ENCODE measurements at regions not wholly inside any gene's neighbourhood (a gene's known extent, or its start where the extent isn't known, plus 50 kb on each side); places are given as distances from the start of the nearest gene placed in this dataset.
A peak's percentile ranks its signal among the peaks of the same experiment; 100 is the strongest.

DNA sequence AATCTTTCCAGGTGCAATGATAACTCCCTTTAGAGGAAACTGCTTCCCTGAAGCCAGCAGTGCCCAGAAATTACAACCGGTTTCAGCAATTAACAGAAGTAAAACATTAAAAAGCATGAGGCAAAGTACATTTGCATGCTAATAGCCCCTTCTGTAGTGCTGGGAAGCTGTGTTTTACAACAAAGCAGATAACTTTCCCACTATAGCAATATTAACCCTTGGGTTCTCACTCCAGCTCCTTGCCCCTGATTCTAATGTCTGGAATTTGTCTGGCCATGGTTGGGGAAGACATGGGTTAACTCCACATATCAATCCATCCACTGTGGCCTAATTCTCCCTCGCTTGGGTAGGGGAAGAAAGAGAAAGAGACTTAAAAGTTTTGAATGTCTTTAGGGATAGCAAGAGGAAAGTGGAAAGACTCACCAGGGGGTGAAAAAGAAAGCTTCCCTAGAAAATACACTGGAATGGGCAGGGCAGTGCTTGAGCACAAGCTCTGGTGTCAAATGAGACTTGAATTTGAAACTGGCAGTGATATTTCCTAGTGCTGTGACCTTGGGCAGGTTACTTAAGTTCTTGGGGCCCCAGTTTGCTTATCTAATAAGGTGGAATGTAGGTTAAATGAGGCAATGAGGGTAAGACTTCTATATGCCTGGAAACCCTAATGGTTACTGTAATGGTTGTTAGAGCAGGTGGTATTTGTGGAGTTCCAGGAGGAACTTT is 102.0 kb downstream of the SOX9 start:
- H3K27ac ChIP-seq = peak overlapping the region; percentile 57
- no peaks in the 10 kb centered on the region for H3K27me3 ChIP-seq
- H3K4me3 ChIP-seq = no peak overlapping the region
- no peaks in the 10 kb centered on the region for H3K4me1 ChIP-seq
- H3K36me3 ChIP-seq = no peaks in the 10 kb centered on the region
- no peaks in the 10 kb centered on the region for H3K9me3 ChIP-seq
- no peak for DNase-seq
- no peak for TF ChIP-seq CTCF (IDR thresholded peaks at IDR 0.05)
- H3K9ac ChIP-seq (ENCODE audit: low read depth in 2 of 2, low read length in 2 of 2) = no peak overlapping the region
- intact Hi-C loops (cut with DNase I) = no loop called here

DNA sequence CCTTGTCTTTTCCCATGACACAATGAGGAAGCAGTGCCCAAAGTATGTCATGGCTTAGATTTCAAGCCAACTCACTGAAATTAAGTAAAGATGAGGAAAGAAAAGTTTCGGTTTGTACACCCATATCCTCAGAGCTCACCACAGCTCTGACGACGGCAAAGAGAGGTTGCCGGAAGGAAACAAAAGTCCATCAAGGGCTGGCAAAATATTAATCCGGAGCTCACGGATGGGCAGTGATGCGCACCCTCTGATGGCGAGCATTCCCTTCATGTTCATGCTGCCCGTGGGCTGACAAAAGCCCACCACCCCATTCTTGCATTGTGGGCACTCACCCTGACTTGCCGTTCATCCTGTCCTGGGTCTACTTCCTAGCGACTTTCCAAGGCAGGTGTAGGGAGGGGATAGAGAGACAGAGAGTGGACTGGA is 103.1 kb downstream of the SOX9 start:
- no peaks in the 10 kb centered on the region for H3K4me1 ChIP-seq
- no peak overlapping the region for H3K27ac ChIP-seq
- H3K9ac ChIP-seq (ENCODE audit: low read depth in 2 of 2, low read length in 2 of 2) = no peak overlapping the region
- no peak for TF ChIP-seq CTCF (IDR thresholded peaks at IDR 0.05)
- DNase-seq = no peak
- H3K9me3 ChIP-seq = no peaks in the 10 kb centered on the region
- no peaks in the 10 kb centered on the region for H3K27me3 ChIP-seq
- intact Hi-C loops (cut with DNase I) = no loop called here
- H3K36me3 ChIP-seq = no peaks in the 10 kb centered on the region
- H3K4me3 ChIP-seq = no peak overlapping the region

GRCh38 chr17:72226322-72226721 is 105.5 kb downstream of the SOX9 start:
- no peak for DNase-seq
- intact Hi-C loops (cut with DNase I) = no loop called here

DNA sequence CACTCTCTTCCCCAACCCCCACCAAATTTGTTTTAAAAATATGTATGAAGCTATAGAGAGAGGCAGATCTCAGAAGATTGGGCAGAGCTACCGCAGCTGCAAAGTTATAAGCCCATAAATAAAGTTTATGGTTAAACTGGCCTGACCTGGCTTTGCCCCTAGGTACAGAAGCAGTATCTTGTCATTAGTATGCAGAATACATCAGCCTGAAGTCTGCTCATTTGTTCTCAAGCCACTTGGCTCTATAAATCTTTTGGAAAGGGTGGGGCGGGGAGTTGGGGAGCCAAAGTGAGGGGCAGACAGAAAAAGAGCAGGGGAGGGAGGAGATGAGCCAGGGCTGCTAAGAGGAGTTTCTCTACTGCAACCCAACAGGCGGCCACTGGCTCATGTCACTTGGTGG is 113.2 kb downstream of the SOX9 start:
- H3K9me3 ChIP-seq = no peaks in the 10 kb centered on the region
- no peak overlapping the region for H3K9ac ChIP-seq (ENCODE audit: low read depth in 2 of 2, low read length in 2 of 2)
- DNase-seq = no peak
- no peak for TF ChIP-seq CTCF (IDR thresholded peaks at IDR 0.05)
- H3K4me1 ChIP-seq = no peaks in the 10 kb centered on the region
- no peaks in the 10 kb centered on the region for H3K36me3 ChIP-seq
- intact Hi-C loops (cut with DNase I) = no loop called here
- no peak overlapping the region for H3K27ac ChIP-seq
- H3K4me3 ChIP-seq = no peak overlapping the region
- H3K27me3 ChIP-seq = no peaks in the 10 kb centered on the region

More at GRCh38 chr17:72226322-72226721, 105.5 kb downstream of the SOX9 start:
- Histone ChIP-seq H3K36me3 (no peaks in the 10 kb centered on the region), H3K4me1 (no peaks in the 10 kb centered on the region), H3K27me3 (no peaks in the 10 kb centered on the region), H3K9me3 (no peaks in the 10 kb centered on the region), H3K27ac (no peak overlapping the region), H3K4me3 (no peak overlapping the region), H3K9ac (ENCODE audit: low read depth in 2 of 2, low read length in 2 of 2) (no peak overlapping the region)
- no peak for TF ChIP-seq CTCF (IDR thresholded peaks at IDR 0.05)

- no peak overlapping the region for H3K4me3 ChIP-seq
- no peak overlapping the region for H3K9ac ChIP-seq (ENCODE audit: low read depth in 2 of 2, low read length in 2 of 2)
- H3K4me1 ChIP-seq = no peaks in the 10 kb centered on the region
- TF ChIP-seq CTCF (IDR thresholded peaks at IDR 0.05) = no peak
- H3K36me3 ChIP-seq = no peaks in the 10 kb centered on the region
- H3K9me3 ChIP-seq = no peaks in the 10 kb centered on the region
- no peak overlapping the region for H3K27ac ChIP-seq
- no peak for DNase-seq
- intact Hi-C loops (cut with DNase I) = no loop called here
- H3K27me3 ChIP-seq = no peaks in the 10 kb centered on the region
Measured at GRCh38 chr17:72234985-72235384, 114.2 kb downstream of the SOX9 start.

All from colonic mucosa (tissue), 4 donors.